ENCODE measurements at regions not wholly inside any gene's neighbourhood (a gene's known extent, or its start where the extent isn't known, plus 50 kb on each side); places are given as distances from the start of the nearest gene placed in this dataset.
A peak's percentile ranks its signal among the peaks of the same experiment; 100 is the strongest.

DNA sequence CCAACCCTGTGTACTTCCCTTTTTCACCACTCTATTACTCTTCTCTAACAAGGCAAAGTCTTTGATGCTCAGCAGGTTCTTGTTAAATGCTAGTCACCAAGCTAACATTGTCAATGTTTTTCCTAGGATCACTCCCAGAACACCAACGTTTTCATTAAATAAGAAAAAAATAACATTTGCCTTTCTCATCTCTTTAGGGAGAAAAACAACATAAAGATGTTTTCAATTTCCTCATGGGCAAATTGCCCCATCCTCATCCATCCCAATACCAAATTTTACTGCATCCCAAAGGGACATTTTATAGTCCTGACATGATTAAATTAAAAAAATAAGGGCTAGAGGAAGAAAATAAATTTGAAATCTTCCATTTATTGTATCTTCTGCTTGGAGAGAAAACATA is 106.5 kb downstream of the SUCNR1 start:
- H3K4me1 Mint-ChIP-seq (ENCODE audit: low read depth): peaks cover 5% of the 10 kb centered on the region
- H3K4me3 Mint-ChIP-seq: no peak overlapping the region
- peaks cover 4% of the 10 kb centered on the region for H3K9me3 Mint-ChIP-seq
- H3K27ac Mint-ChIP-seq: no peak overlapping the region
- no peaks in the 10 kb centered on the region for H3K27me3 Mint-ChIP-seq
- no peaks in the 10 kb centered on the region for H3K36me3 Mint-ChIP-seq (ENCODE audit: low read depth)

GRCh38 chr3:151983538-151983937 is 110.1 kb downstream of the SUCNR1 start:
- no peak overlapping the region for H3K27ac Mint-ChIP-seq
- H3K36me3 Mint-ChIP-seq (ENCODE audit: low read depth): no peaks in the 10 kb centered on the region
- no peaks in the 10 kb centered on the region for H3K27me3 Mint-ChIP-seq
- H3K4me3 Mint-ChIP-seq: no peak overlapping the region
- no peaks in the 10 kb centered on the region for H3K4me1 Mint-ChIP-seq (ENCODE audit: low read depth)
- H3K9me3 Mint-ChIP-seq: peaks cover 4% of the 10 kb centered on the region

DNA sequence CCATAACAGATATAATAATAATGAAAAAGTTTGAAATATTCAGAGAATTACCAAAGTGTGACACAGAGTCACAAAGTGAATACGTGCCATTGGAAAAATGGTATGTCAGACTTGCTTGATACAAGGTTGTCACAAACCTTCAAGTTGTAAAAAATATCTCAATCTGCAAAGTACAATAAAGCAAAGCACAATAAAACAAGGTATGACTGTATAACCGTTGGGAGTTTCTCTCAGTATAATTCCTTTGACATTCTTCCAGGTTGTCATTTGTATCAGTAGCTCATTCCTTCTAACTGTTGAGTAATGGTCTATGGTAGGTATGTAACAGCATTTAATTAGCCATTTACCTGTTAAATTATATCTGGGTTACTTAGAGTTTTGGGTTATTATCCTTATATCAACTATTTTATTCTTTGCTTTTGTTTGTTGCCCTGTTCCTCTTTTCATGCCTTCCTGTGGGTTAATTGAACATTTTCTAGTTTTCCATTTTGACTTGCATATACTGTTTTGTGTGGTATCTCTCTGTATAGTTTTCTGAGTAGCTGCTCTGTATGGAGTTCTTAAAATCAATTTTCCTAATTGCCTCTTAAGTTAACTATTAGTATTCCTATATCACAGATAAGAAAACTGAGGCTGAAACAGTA is 112.5 kb downstream of the SUCNR1 start:
- Mint-ChIP-seq H3K4me3 (no peak overlapping the region), H3K27me3 (peaks cover 4% of the 10 kb centered on the region), H3K36me3 (ENCODE audit: low read depth) (no peaks in the 10 kb centered on the region), H3K9me3 (peaks cover 4% of the 10 kb centered on the region), H3K27ac (no peak overlapping the region), H3K4me1 (ENCODE audit: low read depth) (no peaks in the 10 kb centered on the region)

DNA sequence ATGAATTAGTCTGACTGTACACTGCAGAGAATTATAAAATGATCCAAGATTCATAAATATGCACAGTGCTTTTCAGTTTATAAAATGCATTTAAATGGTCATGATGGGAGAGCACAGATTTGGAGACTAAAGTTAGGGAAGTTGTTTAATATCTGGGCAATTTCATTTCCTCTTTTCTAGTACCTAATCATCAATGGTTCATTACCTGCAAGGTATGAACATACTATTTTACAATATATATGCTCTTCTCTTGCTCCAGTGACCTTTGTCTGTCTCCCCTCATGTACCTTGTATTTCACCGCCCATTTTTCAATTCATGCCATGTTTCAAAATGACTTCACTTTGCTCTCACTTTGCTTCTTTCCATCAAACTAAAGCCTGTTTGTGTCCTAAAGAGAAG is 114.5 kb downstream of the SUCNR1 start:
- H3K9me3 Mint-ChIP-seq: no peaks in the 10 kb centered on the region
- H3K4me3 Mint-ChIP-seq: no peak overlapping the region
- H3K27me3 Mint-ChIP-seq: peaks cover 4% of the 10 kb centered on the region
- no peak overlapping the region for H3K27ac Mint-ChIP-seq
- no peaks in the 10 kb centered on the region for H3K36me3 Mint-ChIP-seq (ENCODE audit: low read depth)
- no peaks in the 10 kb centered on the region for H3K4me1 Mint-ChIP-seq (ENCODE audit: low read depth)

DNA sequence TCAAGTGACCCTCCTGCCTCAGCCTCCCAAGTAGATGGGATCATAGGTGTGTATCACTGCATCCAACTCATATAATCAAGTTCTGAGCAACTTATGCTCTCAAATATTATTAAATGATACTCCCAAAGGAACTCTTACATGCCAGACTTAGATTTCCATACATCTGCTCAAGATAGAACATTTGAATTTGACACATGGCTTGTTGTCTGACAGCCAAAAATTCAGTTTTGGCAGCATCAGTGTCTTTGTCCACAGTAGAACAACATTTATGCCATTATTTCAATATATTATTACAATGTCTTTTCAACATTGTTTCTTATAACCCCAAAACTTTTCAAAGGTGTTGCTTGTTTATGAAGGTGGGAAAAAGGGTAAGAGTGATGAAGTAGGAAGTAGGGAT is 116.2 kb downstream of the SUCNR1 start:
- Mint-ChIP-seq H3K4me3 (no peak overlapping the region), H3K27ac (no peak overlapping the region), H3K36me3 (ENCODE audit: low read depth) (no peaks in the 10 kb centered on the region), H3K4me1 (ENCODE audit: low read depth) (no peaks in the 10 kb centered on the region), H3K9me3 (no peaks in the 10 kb centered on the region), H3K27me3 (peaks cover 4% of the 10 kb centered on the region)

DNA sequence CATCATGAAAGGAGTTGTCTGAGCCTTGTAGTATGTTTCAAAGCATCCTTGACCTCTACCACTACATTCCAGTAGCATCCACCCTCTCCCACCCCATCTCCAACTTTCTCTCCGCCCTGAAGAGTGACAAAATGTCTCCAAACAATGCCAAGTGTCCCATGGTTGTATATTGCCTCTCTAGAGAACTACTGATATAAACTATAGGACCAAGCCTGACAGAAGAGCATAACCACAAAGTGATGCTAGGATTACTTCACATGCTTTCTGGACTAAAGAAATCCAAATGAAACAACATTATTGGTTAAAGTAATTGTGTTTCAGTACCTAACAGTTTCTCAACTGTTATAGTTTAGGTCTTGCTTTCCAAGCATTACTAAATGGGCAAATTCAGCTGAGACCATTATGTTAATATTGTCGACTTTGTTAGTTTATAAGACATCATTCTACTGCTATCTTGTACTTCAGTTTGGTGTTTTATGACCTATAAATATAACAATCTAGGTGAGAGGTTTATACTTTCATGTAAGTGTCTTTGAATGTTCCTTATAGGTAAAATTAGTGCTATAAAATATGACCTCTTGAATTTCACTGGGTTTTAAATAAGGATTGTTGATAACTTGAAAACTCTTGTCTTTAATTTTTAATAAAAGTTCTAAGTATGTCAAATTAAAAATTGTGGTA is 117.4 kb downstream of the SUCNR1 start:
- no peak overlapping the region for H3K4me3 Mint-ChIP-seq
- H3K27ac Mint-ChIP-seq: no peak overlapping the region
- H3K36me3 Mint-ChIP-seq (ENCODE audit: low read depth): no peaks in the 10 kb centered on the region
- no peaks in the 10 kb centered on the region for H3K9me3 Mint-ChIP-seq
- H3K4me1 Mint-ChIP-seq (ENCODE audit: low read depth): no peaks in the 10 kb centered on the region
- peaks cover 4% of the 10 kb centered on the region for H3K27me3 Mint-ChIP-seq

- no peak overlapping the region for H3K27ac Mint-ChIP-seq
- peaks cover 4% of the 10 kb centered on the region for H3K27me3 Mint-ChIP-seq
- H3K4me3 Mint-ChIP-seq: no peak overlapping the region
- H3K9me3 Mint-ChIP-seq: no peaks in the 10 kb centered on the region
- no peaks in the 10 kb centered on the region for H3K36me3 Mint-ChIP-seq (ENCODE audit: low read depth)
- no peaks in the 10 kb centered on the region for H3K4me1 Mint-ChIP-seq (ENCODE audit: low read depth)
These were observed 119.0 kb downstream of the SUCNR1 start for GRCh38 chr3:151992326-151993041.

GRCh38 chr3:151995091-151995490 is 121.6 kb downstream of the SUCNR1 start:
- Mint-ChIP-seq H3K4me3 (no peak overlapping the region), H3K4me1 (ENCODE audit: low read depth) (no peaks in the 10 kb centered on the region), H3K27ac (no peak overlapping the region), H3K27me3 (peaks cover 4% of the 10 kb centered on the region), H3K9me3 (no peaks in the 10 kb centered on the region), H3K36me3 (ENCODE audit: low read depth) (no peaks in the 10 kb centered on the region)

DNA sequence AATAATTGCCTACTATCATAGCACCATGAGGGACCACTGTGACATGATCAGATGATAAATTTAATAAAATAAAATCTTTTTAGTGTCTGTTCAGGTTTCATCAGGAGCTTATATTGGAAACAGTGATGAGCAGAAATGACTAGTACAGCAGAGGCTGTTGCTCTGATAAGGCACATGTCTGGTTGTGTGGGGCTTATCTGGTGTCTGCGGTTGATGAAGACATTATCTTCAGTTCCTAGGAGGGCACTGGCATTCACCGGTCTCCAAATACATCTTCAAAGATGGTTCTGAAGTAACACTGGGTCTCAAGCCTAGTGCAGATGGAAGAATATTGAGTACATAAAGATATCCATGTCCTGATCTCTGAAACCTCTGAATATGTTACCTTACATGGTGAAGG is 125.3 kb downstream of the SUCNR1 start:
- Mint-ChIP-seq H3K4me3 (no peak overlapping the region), H3K9me3 (no peaks in the 10 kb centered on the region), H3K4me1 (ENCODE audit: low read depth) (no peaks in the 10 kb centered on the region), H3K27me3 (no peaks in the 10 kb centered on the region), H3K27ac (no peak overlapping the region), H3K36me3 (ENCODE audit: low read depth) (no peaks in the 10 kb centered on the region)

- Mint-ChIP-seq H3K4me3 (no peak overlapping the region), H3K9me3 (no peaks in the 10 kb centered on the region), H3K4me1 (ENCODE audit: low read depth) (no peaks in the 10 kb centered on the region), H3K27ac (no peak overlapping the region), H3K27me3 (no peaks in the 10 kb centered on the region), H3K36me3 (ENCODE audit: low read depth) (no peaks in the 10 kb centered on the region)
These were observed 126.5 kb downstream of the SUCNR1 start for GRCh38 chr3:151999936-152000335.

DNA sequence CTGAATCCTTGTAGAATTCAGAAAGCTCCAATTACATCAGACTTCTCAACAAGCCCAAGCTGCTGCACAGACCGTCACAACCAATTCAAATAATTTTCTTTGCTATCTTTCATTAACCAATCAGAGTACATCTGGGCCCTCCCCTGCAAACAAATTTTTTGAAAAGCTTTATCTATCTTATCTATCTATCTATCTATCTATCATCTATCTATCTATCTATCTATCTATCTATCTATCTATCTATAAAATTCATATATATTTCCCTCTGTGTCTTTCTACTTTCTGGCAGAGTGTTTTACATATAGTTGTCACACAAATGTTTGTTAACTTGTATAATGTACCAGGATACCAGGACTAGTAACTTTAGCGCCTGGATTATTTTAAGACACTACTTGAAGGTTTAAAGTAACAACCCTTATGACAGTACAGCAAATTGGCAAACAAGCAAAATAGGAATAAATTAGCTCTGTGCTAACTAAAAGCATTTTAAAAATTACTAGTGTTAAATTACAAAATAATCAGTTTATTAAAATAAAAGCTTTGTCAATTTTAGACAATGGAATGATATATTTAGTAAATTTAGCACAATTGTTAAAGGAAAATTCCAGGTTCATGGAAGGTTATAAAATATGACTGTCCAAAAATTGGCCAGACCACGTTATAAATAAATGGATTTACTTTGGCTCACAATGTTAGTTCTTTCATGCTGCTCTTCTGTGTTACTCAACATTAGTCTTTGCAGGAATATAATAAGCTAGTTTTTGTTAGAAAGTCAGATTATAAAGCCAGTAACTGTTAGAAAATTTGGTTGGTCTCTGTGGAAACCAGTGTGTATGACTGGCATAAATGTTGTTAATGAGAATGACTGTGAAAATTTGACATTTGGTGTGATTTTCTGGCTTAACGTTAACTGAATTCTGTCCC is 138.6 kb downstream of the SUCNR1 start:
- Mint-ChIP-seq H3K27me3 (no peaks in the 10 kb centered on the region), H3K9me3 (no peaks in the 10 kb centered on the region), H3K27ac (no peak overlapping the region), H3K4me3 (no peak overlapping the region), H3K36me3 (ENCODE audit: low read depth) (no peaks in the 10 kb centered on the region), H3K4me1 (ENCODE audit: low read depth) (no peaks in the 10 kb centered on the region)

DNA sequence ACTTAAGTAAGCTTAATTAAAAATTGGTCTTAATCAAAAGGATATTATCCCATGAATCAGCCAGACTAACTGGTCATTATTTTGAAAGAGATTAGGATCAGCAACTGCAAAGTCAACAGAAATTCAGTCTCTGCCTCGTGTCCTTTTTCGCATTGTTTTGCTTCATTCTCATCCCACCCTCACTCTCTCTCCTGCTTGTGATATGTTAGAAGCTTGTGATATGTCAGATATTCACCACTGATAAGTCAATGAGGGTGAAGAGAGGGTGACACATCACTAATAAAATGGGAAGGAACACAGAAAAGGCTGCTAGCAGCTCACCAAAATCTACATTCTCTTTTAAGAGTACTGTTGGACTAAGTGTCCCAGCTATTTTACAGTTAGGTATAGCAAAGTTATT is 146.1 kb downstream of the SUCNR1 start:
- H3K4me3 Mint-ChIP-seq: no peak overlapping the region
- H3K4me1 Mint-ChIP-seq (ENCODE audit: low read depth): peaks cover 16% of the 10 kb centered on the region
- peaks cover 14% of the 10 kb centered on the region for H3K27me3 Mint-ChIP-seq
- no peaks in the 10 kb centered on the region for H3K9me3 Mint-ChIP-seq
- no peak overlapping the region for H3K27ac Mint-ChIP-seq
- H3K36me3 Mint-ChIP-seq (ENCODE audit: low read depth): no peaks in the 10 kb centered on the region

DNA sequence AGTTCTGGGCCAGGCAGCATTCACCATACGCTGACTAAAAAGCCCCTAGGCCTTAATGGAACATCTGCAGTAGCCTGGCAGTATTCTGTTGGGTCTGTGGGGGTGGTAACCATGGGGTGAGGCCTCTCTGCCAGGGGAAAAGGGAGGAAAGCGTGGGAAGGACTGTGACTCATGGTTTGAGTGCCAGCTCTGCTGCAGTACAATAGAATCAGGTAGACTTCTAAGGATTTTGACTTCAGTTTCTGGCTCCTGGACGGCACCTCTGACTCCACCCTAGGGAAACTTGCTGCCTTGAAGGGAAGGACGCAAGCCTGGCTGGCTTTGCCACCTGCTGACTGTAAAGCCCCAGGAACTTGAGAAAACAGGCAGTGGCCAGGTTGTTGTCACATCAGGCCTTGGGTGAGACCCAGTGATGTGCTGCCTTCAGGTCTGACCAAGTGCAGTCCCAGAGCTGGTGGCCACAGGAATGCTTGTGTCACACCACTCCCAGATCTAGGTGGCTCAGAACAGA is 148.6 kb downstream of the SUCNR1 start:
- H3K4me3 Mint-ChIP-seq: no peak overlapping the region

DNA sequence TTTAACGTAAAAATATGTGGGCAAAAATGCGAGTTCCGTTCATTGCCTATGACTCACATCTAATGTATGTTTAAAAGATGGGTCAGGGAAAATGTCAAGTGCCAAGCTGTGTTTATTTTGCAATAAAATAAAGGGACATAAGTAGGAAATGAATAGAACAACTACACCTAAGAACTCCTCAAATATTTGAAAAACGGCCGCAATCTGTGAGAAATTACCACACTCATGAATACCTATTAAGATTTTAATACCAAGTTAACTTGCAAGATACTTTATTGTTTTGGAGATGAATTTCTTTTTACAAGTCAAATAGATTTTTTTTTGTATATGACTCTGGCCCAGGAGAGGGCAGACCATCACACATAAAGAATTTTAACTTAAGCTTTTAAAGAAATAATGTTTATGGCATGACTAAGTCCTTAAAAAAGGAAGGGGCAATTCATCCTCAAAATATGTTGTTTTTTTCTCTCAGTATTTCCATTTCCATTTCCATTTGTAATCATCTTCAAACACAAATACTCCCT is 152.7 kb downstream of the SUCNR1 start:
- H3K36me3 Mint-ChIP-seq (ENCODE audit: low read depth): no peaks in the 10 kb centered on the region
- no peak overlapping the region for H3K27ac Mint-ChIP-seq
- H3K4me1 Mint-ChIP-seq (ENCODE audit: low read depth): peaks cover 16% of the 10 kb centered on the region
- peaks cover 4% of the 10 kb centered on the region for H3K27me3 Mint-ChIP-seq
- H3K9me3 Mint-ChIP-seq: no peaks in the 10 kb centered on the region
- H3K4me3 Mint-ChIP-seq: no peak overlapping the region

More for the DNA sequence above, 148.6 kb downstream of the SUCNR1 start:
- H3K27me3 Mint-ChIP-seq: peaks cover 14% of the 10 kb centered on the region
- H3K4me1 Mint-ChIP-seq (ENCODE audit: low read depth): peaks cover 16% of the 10 kb centered on the region
- no peaks in the 10 kb centered on the region for H3K9me3 Mint-ChIP-seq
- no peaks in the 10 kb centered on the region for H3K36me3 Mint-ChIP-seq (ENCODE audit: low read depth)
- H3K27ac Mint-ChIP-seq: peak overlapping the region; percentile 74

All from stimulated activated naive CD8-positive, alpha-beta T cell treated with anti-CD3 and anti-CD28 coated beads, Interleukin-15, Interleukin-2, amounts not matched to agents 100 ng/mL and 50 ng/mL, for 24 hours (primary cell).